ENCODE measurements at regions not wholly inside any gene's neighbourhood (a gene's known extent, or its start where the extent isn't known, plus 50 kb on each side); places are given as distances from the start of the nearest gene placed in this dataset.

DNA sequence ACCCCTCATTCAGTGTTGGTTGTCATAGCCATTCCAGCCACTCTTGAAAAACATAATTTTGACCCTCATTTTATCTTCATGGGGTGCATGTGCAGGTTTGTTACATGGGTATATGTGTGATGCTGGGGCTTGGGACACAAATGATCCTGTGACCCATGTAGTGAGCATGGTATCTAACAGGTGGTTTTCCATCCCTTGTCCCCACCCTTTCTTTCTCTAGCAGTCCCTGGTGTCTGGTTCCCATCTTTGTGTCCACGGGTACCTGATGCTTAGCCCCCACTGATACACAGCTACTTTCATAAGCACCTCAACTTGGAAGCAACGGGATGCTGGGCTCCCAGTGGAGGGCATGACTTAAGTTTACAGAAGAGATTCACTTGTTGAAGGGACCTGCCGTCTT, 373.5 kb downstream of the UQCRFS1 start:
- ATAC-seq (ENCODE audit: low read depth), result no peak

DNA sequence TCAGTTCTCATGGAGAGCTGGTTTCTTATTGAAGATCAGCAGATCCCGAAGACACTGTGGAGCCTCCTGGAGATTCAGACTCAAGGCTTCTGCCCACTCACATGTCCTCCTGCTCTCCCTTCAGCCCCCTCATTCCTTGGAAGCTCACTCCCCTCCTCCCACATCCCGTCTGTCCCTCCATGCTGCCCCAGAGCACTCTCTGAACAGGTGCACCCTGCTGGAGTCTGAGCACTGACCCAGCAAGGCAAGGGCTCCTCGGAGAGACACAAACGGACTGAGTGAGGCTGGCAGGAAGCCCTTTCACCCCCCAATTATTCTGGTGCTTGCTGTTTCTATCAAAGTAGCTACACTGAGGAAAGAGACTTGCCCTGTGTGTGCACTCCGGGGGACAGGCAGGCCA, 374.0 kb downstream of the UQCRFS1 start:
- no peak overlapping the region for H3K4me3 Mint-ChIP-seq
- ATAC-seq (ENCODE audit: low read depth), result no peak
- no peak for DNase-seq (ENCODE audit: low spot score in 2 of 2)
- no peaks in the 10 kb centered on the region for H3K4me1 Mint-ChIP-seq
- H3K36me3 Mint-ChIP-seq, result no peaks in the 10 kb centered on the region
- no peaks in the 10 kb centered on the region for H3K27me3 Mint-ChIP-seq
- H3K27ac Mint-ChIP-seq, result no peak overlapping the region
- H3K9me3 Mint-ChIP-seq, result peaks cover 4% of the 10 kb centered on the region

More for the DNA sequence above, 373.5 kb downstream of the UQCRFS1 start:
- no peak overlapping the region for H3K27ac Mint-ChIP-seq
- no peaks in the 10 kb centered on the region for H3K36me3 Mint-ChIP-seq
- H3K9me3 Mint-ChIP-seq, result peaks cover 4% of the 10 kb centered on the region
- no peaks in the 10 kb centered on the region for H3K27me3 Mint-ChIP-seq
- no peak overlapping the region for H3K4me3 Mint-ChIP-seq
- H3K4me1 Mint-ChIP-seq, result no peaks in the 10 kb centered on the region
- no peak for DNase-seq (ENCODE audit: low spot score in 2 of 2)

DNA sequence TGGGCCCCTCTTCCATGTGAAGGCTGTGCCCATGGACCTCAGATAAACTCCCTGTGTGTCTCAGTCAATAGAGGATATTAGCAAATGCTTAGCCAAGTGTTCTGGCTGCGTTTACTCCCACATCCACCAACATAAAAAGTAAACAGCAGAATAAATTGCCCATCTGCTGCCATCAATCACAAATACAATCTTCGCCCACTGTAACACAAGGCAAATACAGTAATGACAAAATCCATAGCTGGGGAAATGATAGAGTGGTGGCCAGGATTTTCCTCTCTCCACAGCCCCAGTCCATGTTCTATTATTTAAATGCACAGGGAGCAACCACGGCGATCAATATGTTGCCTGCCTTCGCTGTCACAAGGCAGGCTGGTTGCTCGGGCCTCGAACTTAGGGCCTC, 376.5 kb downstream of the UQCRFS1 start:
- no peaks in the 10 kb centered on the region for H3K27me3 Mint-ChIP-seq
- no peaks in the 10 kb centered on the region for H3K4me1 Mint-ChIP-seq
- H3K9me3 Mint-ChIP-seq, result peaks cover 4% of the 10 kb centered on the region
- no peak overlapping the region for H3K27ac Mint-ChIP-seq
- DNase-seq (ENCODE audit: low spot score in 2 of 2) (no peak), ATAC-seq (ENCODE audit: low read depth) (no peak)
- H3K36me3 Mint-ChIP-seq, result no peaks in the 10 kb centered on the region
- H3K4me3 Mint-ChIP-seq, result no peak overlapping the region

DNA sequence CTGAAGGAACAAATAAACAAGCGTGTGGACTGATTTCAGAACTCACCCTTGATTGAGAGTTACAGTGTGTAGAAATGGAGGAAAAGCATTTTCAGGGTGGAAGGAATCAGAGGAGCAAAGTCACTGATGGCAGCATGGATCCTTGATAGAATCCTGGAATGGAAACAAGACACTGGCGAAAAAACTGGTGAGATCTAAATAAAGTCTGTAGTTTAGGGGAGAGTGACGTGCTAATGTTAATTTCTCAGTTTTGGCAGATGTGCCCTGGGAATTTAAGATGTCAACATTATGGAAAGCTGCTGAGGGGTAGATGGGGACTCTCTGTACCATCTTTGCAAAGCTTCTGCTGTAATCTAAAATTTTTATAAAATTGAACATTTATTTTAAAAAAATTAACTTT, 378.0 kb downstream of the UQCRFS1 start:
- H3K4me3 Mint-ChIP-seq, result no peak overlapping the region
- H3K36me3 Mint-ChIP-seq, result peaks cover 1% of the 10 kb centered on the region
- H3K4me1 Mint-ChIP-seq, result no peaks in the 10 kb centered on the region
- peaks cover 8% of the 10 kb centered on the region for H3K9me3 Mint-ChIP-seq
- DNase-seq (ENCODE audit: low spot score in 2 of 2) (no peak), ATAC-seq (ENCODE audit: low read depth) (no peak)
- no peaks in the 10 kb centered on the region for H3K27me3 Mint-ChIP-seq
- no peak overlapping the region for H3K27ac Mint-ChIP-seq

DNA sequence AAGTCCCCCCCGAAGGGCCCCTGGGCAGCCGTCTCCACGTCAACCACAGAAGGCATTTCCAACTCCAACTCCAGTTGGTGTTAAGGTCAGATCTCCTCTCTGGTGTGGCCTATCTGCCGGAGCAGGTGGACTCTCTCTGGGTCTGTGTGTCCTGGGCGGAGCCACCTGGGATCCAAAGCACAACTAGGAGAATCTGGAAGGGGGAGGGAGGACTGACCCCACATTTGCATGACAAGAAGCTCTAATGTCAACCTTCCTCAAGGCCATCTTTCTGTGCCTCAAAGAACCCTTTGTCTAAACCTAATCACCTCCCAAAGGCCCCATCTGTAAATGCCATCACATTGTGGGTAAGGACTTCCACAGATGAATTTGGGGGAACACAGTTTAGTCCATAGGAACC, 381.5 kb downstream of the UQCRFS1 start:
- Mint-ChIP-seq H3K36me3 (peaks cover 1% of the 10 kb centered on the region), H3K27me3 (no peaks in the 10 kb centered on the region), H3K4me1 (no peaks in the 10 kb centered on the region), H3K27ac (no peak overlapping the region), H3K9me3 (peaks cover 13% of the 10 kb centered on the region), H3K4me3 (no peak overlapping the region)
- DNase-seq (ENCODE audit: low spot score in 2 of 2) (no peak), ATAC-seq (ENCODE audit: low read depth) (no peak)

DNA sequence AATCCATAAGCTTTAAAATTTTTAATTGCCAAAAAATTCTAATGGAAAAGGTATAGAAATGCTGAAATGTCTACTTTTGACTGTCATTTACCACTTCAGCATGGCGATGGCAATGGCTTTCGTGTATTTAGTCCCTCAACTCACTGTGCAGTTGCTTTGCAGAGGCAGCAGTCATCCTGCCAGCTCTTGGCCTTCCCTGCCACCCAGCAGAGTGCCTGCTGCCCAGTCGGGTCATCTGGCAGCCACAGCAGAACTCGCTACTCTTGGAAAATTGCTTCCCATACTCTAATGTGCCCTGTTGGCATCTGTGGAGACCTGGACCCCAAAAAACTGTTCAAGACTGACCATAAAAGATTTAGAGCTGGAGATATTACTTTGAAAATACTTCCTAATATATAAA, 383.2 kb downstream of the UQCRFS1 start:
- Mint-ChIP-seq H3K27ac (no peak overlapping the region), H3K9me3 (peaks cover 13% of the 10 kb centered on the region), H3K27me3 (no peaks in the 10 kb centered on the region), H3K4me1 (no peaks in the 10 kb centered on the region), H3K36me3 (peaks cover 1% of the 10 kb centered on the region), H3K4me3 (no peak overlapping the region)
- DNase-seq (ENCODE audit: low spot score in 2 of 2), result no peak
- ATAC-seq (ENCODE audit: low read depth), result no peak

DNA sequence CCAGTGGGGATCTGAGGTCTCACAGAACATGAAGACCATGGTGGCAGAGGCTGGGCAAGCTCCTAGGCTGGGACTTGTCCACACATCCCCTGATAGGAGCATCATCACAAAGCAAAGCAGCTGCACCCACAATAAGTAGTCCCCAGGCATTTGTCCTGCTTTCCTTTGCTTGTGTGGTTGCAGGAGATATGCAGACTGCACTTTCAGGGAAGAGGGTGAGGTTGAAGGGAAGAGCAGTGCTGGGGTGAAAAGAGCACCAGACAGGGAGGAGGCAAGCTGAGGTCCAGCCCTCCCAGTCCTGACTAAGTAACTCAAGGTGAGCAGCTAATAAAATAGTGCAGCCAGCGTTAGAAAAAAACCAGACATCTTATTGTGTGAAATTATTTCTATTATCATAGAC, 383.6 kb downstream of the UQCRFS1 start:
- Mint-ChIP-seq H3K9me3 (peaks cover 14% of the 10 kb centered on the region), H3K36me3 (peaks cover 1% of the 10 kb centered on the region), H3K4me1 (no peaks in the 10 kb centered on the region), H3K4me3 (no peak overlapping the region), H3K27me3 (no peaks in the 10 kb centered on the region), H3K27ac (no peak overlapping the region)
- DNase-seq (ENCODE audit: low spot score in 2 of 2), result no peak
- no peak for ATAC-seq (ENCODE audit: low read depth)

DNA sequence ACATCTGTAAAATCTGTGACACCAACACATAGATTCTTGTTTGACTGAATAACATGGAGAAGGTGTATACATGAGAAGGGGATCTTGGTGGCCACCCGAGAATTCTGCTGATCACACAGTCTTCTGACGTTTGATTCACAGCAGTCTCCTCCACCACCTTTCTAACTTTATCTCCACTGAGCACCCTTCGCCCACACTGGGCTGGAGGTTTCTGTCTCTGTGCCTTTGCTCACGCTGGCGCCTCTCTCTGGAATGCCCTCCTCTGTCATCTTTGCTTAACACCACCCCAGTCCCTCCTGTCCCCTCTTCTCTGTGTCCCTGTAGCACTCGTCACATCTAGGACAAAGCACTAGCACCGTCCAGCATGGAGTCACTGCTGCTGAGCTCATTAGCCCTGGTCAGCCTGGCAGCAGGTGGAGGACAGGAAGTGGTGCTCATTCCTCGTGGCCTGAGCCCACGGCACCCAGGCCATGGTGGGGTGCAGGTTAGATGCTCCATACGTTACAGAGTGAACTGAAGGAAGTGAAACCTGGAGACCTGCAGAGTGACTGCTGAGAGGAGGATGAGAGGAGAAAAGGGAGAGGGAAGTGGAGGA, 384.6 kb downstream of the UQCRFS1 start:
- no peak overlapping the region for H3K4me3 Mint-ChIP-seq
- no peaks in the 10 kb centered on the region for H3K4me1 Mint-ChIP-seq
- DNase-seq (ENCODE audit: low spot score in 2 of 2) (no peak), ATAC-seq (ENCODE audit: low read depth) (no peak)
- H3K36me3 Mint-ChIP-seq, result peaks cover 1% of the 10 kb centered on the region
- peaks cover 18% of the 10 kb centered on the region for H3K9me3 Mint-ChIP-seq
- no peak overlapping the region for H3K27ac Mint-ChIP-seq
- H3K27me3 Mint-ChIP-seq, result no peaks in the 10 kb centered on the region

DNA sequence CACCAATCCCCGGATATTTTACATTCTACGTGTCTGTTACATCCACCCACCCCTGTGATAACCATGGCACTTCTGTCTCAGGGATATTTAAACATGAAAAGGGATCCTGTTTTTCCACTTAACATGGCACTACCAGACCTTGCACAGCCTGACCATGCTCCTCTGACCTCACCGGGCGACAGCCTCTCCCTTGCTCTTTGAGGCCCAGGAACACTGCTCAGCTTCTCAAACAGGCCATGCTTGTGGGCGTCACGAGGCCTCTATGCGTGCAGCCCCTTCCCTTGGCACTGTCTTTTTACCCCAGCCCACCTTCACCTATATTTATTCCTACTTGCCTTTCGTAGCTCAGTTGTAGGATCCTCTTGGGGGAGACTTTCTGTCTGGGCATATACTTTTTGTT, 385.6 kb downstream of the UQCRFS1 start:
- DNase-seq (ENCODE audit: low spot score in 2 of 2) (no peak), ATAC-seq (ENCODE audit: low read depth) (no peak)
- Mint-ChIP-seq H3K27me3 (no peaks in the 10 kb centered on the region), H3K27ac (no peak overlapping the region), H3K4me1 (no peaks in the 10 kb centered on the region), H3K36me3 (peaks cover 1% of the 10 kb centered on the region), H3K9me3 (peaks cover 18% of the 10 kb centered on the region), H3K4me3 (no peak overlapping the region)

DNA sequence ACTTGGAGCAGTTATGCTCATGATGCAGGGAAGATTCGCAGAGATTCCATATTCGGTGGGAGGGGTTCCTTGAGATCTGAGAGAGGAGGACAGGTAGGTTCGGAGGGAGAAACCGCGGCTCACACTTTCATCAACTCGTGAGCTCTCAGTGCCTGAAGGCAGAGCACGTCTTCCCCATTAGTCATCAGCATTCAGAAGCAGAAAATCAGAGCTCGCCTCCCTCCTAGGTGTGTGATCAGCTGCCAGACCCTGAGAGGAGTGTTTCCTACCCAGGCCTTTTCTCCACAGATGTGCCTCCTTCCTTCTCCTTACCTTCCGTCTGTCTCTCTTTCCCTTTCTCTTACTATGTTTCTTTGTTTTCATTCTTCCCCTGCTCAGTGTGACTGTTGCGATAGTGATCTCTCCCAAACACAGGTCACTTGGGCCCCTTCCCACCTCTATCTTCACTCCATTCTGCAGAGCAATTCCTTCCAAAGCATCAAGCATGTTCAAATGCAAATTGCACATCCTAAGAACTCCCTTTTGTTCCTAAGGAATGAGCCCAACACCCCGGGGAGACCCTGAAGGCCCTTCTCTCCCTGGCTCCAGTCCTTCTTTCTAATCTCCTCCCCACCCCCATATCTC, 389.5 kb downstream of the UQCRFS1 start:
- H3K4me1 Mint-ChIP-seq, result no peaks in the 10 kb centered on the region
- ATAC-seq (ENCODE audit: low read depth) (no peak), DNase-seq (ENCODE audit: low spot score in 2 of 2) (no peak)
- H3K27ac Mint-ChIP-seq, result no peak overlapping the region
- no peaks in the 10 kb centered on the region for H3K27me3 Mint-ChIP-seq
- no peaks in the 10 kb centered on the region for H3K36me3 Mint-ChIP-seq
- peaks cover 12% of the 10 kb centered on the region for H3K9me3 Mint-ChIP-seq
- no peak overlapping the region for H3K4me3 Mint-ChIP-seq

DNA sequence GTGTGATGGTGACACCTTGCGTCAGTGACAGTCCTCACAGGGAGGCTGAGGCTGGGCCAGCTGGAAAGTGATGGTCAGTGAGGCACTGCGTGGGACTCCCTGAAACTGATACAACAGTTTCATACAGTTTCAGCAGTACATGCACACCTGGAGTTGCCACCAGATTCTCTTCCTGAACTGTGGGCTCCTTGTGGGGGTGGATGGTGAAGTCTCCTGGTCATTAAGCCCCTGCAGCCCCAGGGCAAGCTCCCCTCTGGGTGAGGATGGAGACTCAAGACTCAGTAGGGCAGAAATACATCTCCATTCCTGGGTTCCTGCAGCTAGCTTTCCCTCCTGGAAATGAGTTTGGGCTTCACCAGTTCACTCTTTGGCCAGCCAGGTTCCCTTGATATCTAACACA, 392.7 kb downstream of the UQCRFS1 start:
- DNase-seq (ENCODE audit: low spot score in 2 of 2), result no peak
- H3K27ac Mint-ChIP-seq, result no peak overlapping the region
- H3K36me3 Mint-ChIP-seq, result no peaks in the 10 kb centered on the region
- H3K9me3 Mint-ChIP-seq, result peaks cover 12% of the 10 kb centered on the region
- no peak for ATAC-seq (ENCODE audit: low read depth)
- H3K4me3 Mint-ChIP-seq, result no peak overlapping the region
- H3K27me3 Mint-ChIP-seq, result no peaks in the 10 kb centered on the region
- H3K4me1 Mint-ChIP-seq, result no peaks in the 10 kb centered on the region

DNA sequence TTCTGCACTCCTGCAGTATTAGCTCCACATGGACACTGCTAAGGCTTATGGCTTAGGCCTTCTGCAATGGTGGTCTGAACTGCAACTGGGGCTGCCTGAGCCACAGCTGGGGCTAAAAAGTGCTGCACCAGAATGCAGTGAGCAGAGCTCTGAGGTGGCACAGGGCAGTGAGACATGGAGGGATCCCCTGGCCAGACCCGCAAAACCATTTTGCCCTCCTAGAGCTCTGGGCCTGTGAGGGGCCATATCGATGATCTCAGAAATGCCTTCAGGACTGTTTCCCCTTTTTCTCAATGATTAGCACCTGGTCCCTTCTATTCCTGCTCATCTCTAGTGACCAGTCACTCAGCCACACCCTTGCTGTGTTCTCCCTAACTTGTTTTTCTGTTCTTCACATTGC, 397.7 kb downstream of the UQCRFS1 start:
- H3K4me3 Mint-ChIP-seq, result no peak overlapping the region
- no peaks in the 10 kb centered on the region for H3K4me1 Mint-ChIP-seq
- no peaks in the 10 kb centered on the region for H3K36me3 Mint-ChIP-seq
- peaks cover 5% of the 10 kb centered on the region for H3K9me3 Mint-ChIP-seq
- H3K27me3 Mint-ChIP-seq, result no peaks in the 10 kb centered on the region
- H3K27ac Mint-ChIP-seq, result no peak overlapping the region
- ATAC-seq (ENCODE audit: low read depth), result no peak
- no peak for DNase-seq (ENCODE audit: low spot score in 2 of 2)

DNA sequence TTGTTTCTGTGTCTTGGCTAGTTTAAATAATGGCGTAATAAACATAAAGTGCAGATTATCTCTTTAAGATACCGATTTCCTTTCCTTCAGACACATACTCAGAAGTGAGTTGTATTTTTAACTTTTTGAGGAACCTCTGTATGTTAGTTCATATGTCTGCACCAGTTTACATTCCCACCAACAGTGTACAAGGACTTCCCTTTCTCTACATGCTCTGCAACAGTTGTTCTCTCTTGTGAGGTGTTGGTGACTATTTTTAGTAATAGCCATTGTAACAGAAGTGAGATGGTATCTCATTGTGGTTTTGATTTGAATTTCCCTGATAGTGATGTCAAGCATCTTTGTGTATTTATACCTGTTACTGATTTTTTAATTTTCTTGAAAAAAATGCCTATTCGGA, 418.6 kb downstream of the UQCRFS1 start:
- Mint-ChIP-seq H3K36me3 (peaks cover 2% of the 10 kb centered on the region), H3K27me3 (peaks cover 5% of the 10 kb centered on the region), H3K4me1 (no peaks in the 10 kb centered on the region)

DNA sequence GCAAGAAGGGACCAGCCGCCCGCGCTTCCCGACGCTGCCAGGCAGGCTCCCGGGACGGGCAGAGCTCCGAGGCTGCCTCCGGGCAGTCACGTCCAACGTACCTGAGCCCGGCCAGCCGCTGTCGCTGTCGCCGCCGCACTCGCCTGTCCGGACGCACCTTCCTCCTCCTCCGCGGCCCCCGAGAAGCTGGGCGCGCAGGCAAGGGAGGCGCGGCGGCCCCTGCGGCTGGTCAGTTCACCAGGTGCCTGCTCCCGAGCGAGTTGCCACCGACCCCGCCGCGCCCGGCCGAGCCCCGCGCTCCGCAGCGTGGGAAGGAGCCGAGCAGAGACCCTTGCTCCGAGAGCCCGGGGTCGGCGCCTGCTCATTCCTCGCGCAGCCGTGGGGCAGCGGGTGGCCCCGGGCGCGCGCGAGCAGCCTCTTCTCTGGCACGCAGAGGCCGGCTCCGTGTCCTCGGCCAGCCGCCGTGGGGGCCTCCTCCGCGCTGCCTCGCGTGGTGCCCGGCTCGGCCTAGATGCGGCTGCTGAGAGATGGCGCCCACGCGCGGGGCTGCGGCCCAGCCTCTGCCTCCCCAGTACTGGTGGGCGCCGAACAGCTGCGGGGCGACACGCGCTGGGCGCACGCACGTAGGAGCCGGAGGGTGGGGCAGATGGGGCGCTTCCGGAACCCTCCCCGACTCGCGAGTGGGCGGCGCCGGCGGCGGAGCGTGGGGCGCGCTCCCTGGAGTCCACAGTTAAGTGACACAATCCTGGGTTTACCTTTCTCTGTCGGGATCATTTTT, 419.4 kb downstream of the UQCRFS1 start:
- Mint-ChIP-seq H3K27ac (no peak overlapping the region), H3K36me3 (peaks cover 2% of the 10 kb centered on the region), H3K4me3 (no peak overlapping the region), H3K9me3 (peaks cover 14% of the 10 kb centered on the region), H3K27me3 (peaks cover 5% of the 10 kb centered on the region), H3K4me1 (no peaks in the 10 kb centered on the region)
- ATAC-seq (ENCODE audit: low read depth) (no peak), DNase-seq (ENCODE audit: low spot score in 2 of 2) (no peak)

More for the DNA sequence above, 418.6 kb downstream of the UQCRFS1 start:
- Mint-ChIP-seq H3K27ac (no peak overlapping the region), H3K4me3 (no peak overlapping the region), H3K9me3 (peaks cover 14% of the 10 kb centered on the region)
- no peak for DNase-seq (ENCODE audit: low spot score in 2 of 2)
- ATAC-seq (ENCODE audit: low read depth), result no peak

All from memory B cell (primary cell).